Transverse colon (tissue), 3 donors: ENCODE measurements at regions not wholly inside any gene's neighbourhood (a gene's known extent, or its start where the extent isn't known, plus 50 kb on each side); places are given as distances from the start of the nearest gene placed in this dataset.

ENCODE experiments used
- POLR2A ChIP-seq: fragments of 450-650 bp; IDR thresholded peaks from one replicate; pipeline ENCODE4 v1.6.1; 2016; ENCODE audit warnings: antibody characterized with exemption, mild to moderate bottlenecking, moderate library complexity
- TF ChIP-seq, protein P1 (sequence below), 5 experiments: fragments of 200-600 bp in 3 of 5; fragments of 450-650 bp in 2 of 5; sonication (generic) in 3 of 5; IDR thresholded peaks; 1 replicate in 2 of 5; 2 replicates in 3 of 5; pipeline ENCODE4 v1.5.1; 2016 to 2017; ENCODE audit warnings: antibody characterized with exemption in 5 of 5, inconsistent platforms in 3 of 5, mild to moderate bottlenecking in 2 of 5, moderate library complexity in 1 of 5

DNA sequence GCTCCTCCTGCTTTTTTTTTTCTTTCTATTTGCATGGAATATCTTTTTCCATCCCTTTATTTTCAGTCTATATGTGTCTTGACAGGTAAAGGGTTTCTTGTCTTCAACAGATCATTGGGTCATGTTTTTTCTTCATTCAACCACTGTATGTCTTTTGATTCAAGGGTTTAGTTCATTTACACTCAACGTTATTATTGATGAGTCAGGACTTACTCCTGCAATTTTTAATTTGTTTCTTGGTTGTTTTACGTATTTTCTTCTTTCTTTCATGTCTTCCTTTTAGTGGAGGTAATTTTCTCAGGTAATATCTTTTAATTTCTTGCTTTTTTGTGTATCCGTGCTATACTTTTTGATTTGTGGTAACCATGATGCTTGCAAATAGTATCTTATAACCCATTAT, 429.1 kb upstream of the HTR1E start:
- TF ChIP-seq, protein P1, sequence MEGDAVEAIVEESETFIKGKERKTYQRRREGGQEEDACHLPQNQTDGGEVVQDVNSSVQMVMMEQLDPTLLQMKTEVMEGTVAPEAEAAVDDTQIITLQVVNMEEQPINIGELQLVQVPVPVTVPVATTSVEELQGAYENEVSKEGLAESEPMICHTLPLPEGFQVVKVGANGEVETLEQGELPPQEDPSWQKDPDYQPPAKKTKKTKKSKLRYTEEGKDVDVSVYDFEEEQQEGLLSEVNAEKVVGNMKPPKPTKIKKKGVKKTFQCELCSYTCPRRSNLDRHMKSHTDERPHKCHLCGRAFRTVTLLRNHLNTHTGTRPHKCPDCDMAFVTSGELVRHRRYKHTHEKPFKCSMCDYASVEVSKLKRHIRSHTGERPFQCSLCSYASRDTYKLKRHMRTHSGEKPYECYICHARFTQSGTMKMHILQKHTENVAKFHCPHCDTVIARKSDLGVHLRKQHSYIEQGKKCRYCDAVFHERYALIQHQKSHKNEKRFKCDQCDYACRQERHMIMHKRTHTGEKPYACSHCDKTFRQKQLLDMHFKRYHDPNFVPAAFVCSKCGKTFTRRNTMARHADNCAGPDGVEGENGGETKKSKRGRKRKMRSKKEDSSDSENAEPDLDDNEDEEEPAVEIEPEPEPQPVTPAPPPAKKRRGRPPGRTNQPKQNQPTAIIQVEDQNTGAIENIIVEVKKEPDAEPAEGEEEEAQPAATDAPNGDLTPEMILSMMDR (IDR thresholded peaks at IDR 0.05), result no peak
- TF ChIP-seq POLR2A, result no peak
